ENCODE measurements at regions not wholly inside any gene's neighbourhood (a gene's known extent, or its start where the extent isn't known, plus 50 kb on each side); places are given as distances from the start of the nearest gene placed in this dataset.

- no peak for DNase-seq
- H3K27ac Mint-ChIP-seq: no peak overlapping the region
- H3K4me3 Mint-ChIP-seq: no peak overlapping the region
- ChIA-PET POLR2A (no interaction called here), CTCF (no interaction called here)
- H3K9me3 Mint-ChIP-seq: no peaks in the 10 kb centered on the region
- H3K27me3 Mint-ChIP-seq: no peaks in the 10 kb centered on the region
- H3K4me1 Mint-ChIP-seq: no peaks in the 10 kb centered on the region
- no peaks in the 10 kb centered on the region for H3K36me3 Mint-ChIP-seq (ENCODE audit: low read depth)
Measured at GRCh38 chr5:23330726-23331125, 176.7 kb upstream of the PRDM9 start.

GRCh38 chr5:23319901-23320300 is 187.5 kb upstream of the PRDM9 start:
- Mint-ChIP-seq H3K9me3 (peaks cover 22% of the 10 kb centered on the region), H3K36me3 (ENCODE audit: low read depth) (no peaks in the 10 kb centered on the region), H3K4me3 (no peak overlapping the region), H3K27ac (no peak overlapping the region), H3K27me3 (no peaks in the 10 kb centered on the region), H3K4me1 (no peaks in the 10 kb centered on the region)
- no peak for DNase-seq
- ChIA-PET CTCF (no interaction called here), POLR2A (no interaction called here)

- CTCF ChIA-PET: no interaction called here
- Mint-ChIP-seq H3K27me3 (no peaks in the 10 kb centered on the region), H3K4me3 (no peak overlapping the region), H3K36me3 (ENCODE audit: low read depth) (no peaks in the 10 kb centered on the region), H3K27ac (no peak overlapping the region), H3K9me3 (peaks cover 22% of the 10 kb centered on the region), H3K4me1 (no peaks in the 10 kb centered on the region)
- POLR2A ChIA-PET: no interaction called here
- no peak for DNase-seq
Measured at GRCh38 chr5:23318960-23319359, 188.4 kb upstream of the PRDM9 start.

DNA sequence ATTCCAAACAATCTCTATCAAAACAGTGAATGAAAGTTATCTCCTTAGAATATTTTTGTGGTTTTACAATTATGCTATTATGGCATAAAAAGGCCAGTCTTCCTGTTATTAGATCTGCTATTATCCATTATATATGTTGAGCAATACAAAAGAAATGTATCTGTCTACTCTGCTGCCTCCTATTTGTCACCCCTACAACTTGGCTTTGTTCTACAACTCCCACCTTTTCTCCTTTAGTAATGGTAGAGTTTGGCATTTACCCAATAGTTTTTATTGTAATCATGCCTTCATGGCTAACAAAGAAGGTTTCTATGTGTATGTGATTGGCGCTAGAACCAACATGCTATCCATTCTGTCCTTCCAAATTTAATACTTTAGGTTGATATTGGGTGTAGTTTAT is 189.2 kb upstream of the PRDM9 start:
- CTCF ChIA-PET: no interaction called here
- Mint-ChIP-seq H3K36me3 (ENCODE audit: low read depth) (no peaks in the 10 kb centered on the region), H3K4me3 (no peak overlapping the region), H3K27ac (no peak overlapping the region), H3K27me3 (no peaks in the 10 kb centered on the region), H3K9me3 (peaks cover 19% of the 10 kb centered on the region), H3K4me1 (no peaks in the 10 kb centered on the region)
- DNase-seq: no peak
- POLR2A ChIA-PET: no interaction called here

GRCh38 chr5:23316060-23316591 is 191.3 kb upstream of the PRDM9 start:
- no peaks in the 10 kb centered on the region for H3K36me3 Mint-ChIP-seq (ENCODE audit: low read depth)
- no peaks in the 10 kb centered on the region for H3K4me1 Mint-ChIP-seq
- H3K27me3 Mint-ChIP-seq: no peaks in the 10 kb centered on the region
- CTCF ChIA-PET: no interaction called here
- H3K9me3 Mint-ChIP-seq: peaks cover 13% of the 10 kb centered on the region
- POLR2A ChIA-PET: no interaction called here
- H3K4me3 Mint-ChIP-seq: no peak overlapping the region
- H3K27ac Mint-ChIP-seq: no peak overlapping the region
- no peak for DNase-seq

DNA sequence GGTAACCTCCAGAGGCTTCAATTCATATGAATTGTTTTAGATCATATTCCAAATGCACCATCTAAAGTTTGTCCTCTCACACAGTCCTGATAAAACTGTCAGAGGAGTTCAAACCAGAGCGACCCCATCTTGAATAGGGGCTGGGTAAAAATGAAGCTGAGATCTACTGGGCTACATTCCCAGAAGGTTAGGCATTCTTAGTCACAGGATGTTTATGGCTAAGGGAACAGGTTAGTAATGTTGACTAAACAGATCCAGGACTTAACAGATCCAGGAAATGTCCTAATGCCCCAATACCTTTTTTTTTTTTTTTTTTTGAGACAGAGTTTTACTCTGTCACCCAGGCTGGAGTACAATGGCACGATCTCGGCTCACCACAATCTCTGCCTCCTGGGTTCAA is 192.6 kb upstream of the PRDM9 start:
- H3K9me3 Mint-ChIP-seq: peaks cover 11% of the 10 kb centered on the region
- no peak overlapping the region for H3K4me3 Mint-ChIP-seq
- DNase-seq: no peak
- no peaks in the 10 kb centered on the region for H3K36me3 Mint-ChIP-seq (ENCODE audit: low read depth)
- ChIA-PET POLR2A (no interaction called here), CTCF (no interaction called here)
- no peaks in the 10 kb centered on the region for H3K4me1 Mint-ChIP-seq
- no peaks in the 10 kb centered on the region for H3K27me3 Mint-ChIP-seq
- no peak overlapping the region for H3K27ac Mint-ChIP-seq

DNA sequence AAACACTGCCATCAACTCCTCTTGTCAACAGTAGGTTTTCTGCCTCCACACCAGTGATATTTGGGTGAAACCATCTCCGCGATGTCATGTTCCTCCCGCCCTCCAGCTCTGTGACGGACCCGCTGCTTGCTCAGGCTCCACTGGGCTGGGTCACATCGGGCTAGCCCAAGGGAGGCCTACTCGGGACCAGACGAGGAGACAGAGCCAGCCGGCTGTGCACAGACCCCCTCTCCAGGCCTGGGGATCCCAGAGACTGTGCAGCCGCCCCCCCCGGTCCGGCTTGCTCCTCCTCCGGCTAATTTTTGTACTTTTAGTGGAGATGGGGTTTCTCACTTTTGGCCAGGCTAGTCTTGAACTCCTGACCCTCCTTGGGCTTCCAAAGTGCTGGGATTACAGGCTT is 202.4 kb upstream of the PRDM9 start:
- no peak overlapping the region for H3K4me3 Mint-ChIP-seq
- peaks cover 14% of the 10 kb centered on the region for H3K9me3 Mint-ChIP-seq
- ChIA-PET POLR2A (no interaction called here), CTCF (no interaction called here)
- no peaks in the 10 kb centered on the region for H3K4me1 Mint-ChIP-seq
- no peaks in the 10 kb centered on the region for H3K27me3 Mint-ChIP-seq
- no peaks in the 10 kb centered on the region for H3K36me3 Mint-ChIP-seq (ENCODE audit: low read depth)
- no peak for DNase-seq
- no peak overlapping the region for H3K27ac Mint-ChIP-seq

- POLR2A ChIA-PET: no interaction called here
- CTCF ChIA-PET: no interaction called here
- no peak for DNase-seq
- Mint-ChIP-seq H3K36me3 (ENCODE audit: low read depth) (no peaks in the 10 kb centered on the region), H3K27ac (no peak overlapping the region), H3K9me3 (peaks cover 14% of the 10 kb centered on the region), H3K4me3 (no peak overlapping the region), H3K27me3 (no peaks in the 10 kb centered on the region), H3K4me1 (no peaks in the 10 kb centered on the region)
Measured at GRCh38 chr5:23303836-23304235, 203.6 kb upstream of the PRDM9 start.

- peaks cover 14% of the 10 kb centered on the region for H3K9me3 Mint-ChIP-seq
- no peak for DNase-seq
- H3K4me3 Mint-ChIP-seq: no peak overlapping the region
- no peak overlapping the region for H3K27ac Mint-ChIP-seq
- CTCF ChIA-PET: no interaction called here
- H3K4me1 Mint-ChIP-seq: no peaks in the 10 kb centered on the region
- H3K27me3 Mint-ChIP-seq: no peaks in the 10 kb centered on the region
- no peaks in the 10 kb centered on the region for H3K36me3 Mint-ChIP-seq (ENCODE audit: low read depth)
- POLR2A ChIA-PET: no interaction called here
Measured at GRCh38 chr5:23303435-23303834, 204.0 kb upstream of the PRDM9 start.

DNA sequence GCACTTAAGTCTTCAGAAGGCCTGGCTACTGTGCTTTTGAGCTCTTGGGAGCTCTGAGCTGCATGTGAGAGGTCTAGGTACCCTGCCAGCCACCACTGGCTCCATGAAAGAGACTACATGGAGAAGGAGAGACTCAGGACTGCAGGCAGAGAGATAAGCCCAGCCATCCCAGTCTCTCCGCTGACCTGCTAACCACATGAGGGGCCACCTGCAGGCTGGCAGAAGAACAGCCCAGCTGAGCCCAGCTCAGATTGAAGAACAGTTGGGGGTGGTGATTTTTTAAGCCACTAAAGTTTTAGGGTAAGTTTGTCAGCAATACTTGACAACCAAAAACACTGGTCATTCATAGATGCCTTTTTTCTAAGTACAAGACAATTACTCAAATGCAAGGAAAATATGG is 205.0 kb upstream of the PRDM9 start:
- no peak for DNase-seq
- no peaks in the 10 kb centered on the region for H3K27me3 Mint-ChIP-seq
- H3K4me1 Mint-ChIP-seq: no peaks in the 10 kb centered on the region
- CTCF ChIA-PET: no interaction called here
- POLR2A ChIA-PET: no interaction called here
- no peak overlapping the region for H3K4me3 Mint-ChIP-seq
- H3K9me3 Mint-ChIP-seq: peaks cover 14% of the 10 kb centered on the region
- no peaks in the 10 kb centered on the region for H3K36me3 Mint-ChIP-seq (ENCODE audit: low read depth)
- no peak overlapping the region for H3K27ac Mint-ChIP-seq

DNA sequence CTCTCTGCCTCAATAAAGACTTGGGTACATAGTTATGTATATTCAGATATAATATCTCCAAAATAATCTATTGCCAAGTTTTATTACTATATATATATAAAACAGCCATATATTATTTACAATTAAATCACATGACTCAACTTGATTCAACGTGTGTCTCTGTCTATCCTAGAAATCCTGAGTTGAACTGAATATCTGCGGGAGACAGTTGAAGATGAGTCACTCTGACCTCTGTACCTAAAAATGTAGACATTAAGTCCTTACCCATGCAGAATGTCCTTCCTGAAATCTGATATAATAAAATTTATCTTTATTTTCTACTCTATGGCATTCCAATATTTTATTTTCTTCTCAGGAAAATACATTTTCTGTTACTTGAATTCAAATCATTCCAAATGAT is 218.2 kb upstream of the PRDM9 start:
- ChIA-PET POLR2A (no interaction called here), CTCF (no interaction called here)
- Mint-ChIP-seq H3K27me3 (no peaks in the 10 kb centered on the region), H3K27ac (no peak overlapping the region), H3K9me3 (peaks cover 6% of the 10 kb centered on the region), H3K4me3 (no peak overlapping the region), H3K36me3 (ENCODE audit: low read depth) (no peaks in the 10 kb centered on the region), H3K4me1 (no peaks in the 10 kb centered on the region)
- no peak for DNase-seq

DNA sequence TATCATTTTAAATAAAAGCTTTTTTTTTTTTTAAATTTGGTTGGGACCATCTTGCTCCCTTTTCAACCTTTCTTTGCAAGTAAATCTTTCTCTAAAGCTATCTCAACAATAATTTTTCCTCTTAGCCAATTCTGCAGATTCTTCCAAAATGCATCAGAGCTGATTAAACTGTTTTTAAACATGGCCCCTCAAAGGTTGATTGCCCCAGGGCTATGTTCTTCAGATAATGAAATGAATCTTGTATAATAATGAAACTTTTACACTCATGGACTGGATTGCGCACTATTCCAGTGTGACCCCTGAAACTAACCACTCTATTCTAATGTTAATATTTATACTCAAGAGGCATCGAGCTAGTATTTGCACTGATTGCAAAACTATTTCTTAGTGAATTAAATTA is 222.8 kb upstream of the PRDM9 start:
- Mint-ChIP-seq H3K27me3 (no peaks in the 10 kb centered on the region), H3K9me3 (no peaks in the 10 kb centered on the region), H3K27ac (no peak overlapping the region), H3K4me3 (no peak overlapping the region), H3K4me1 (no peaks in the 10 kb centered on the region), H3K36me3 (ENCODE audit: low read depth) (no peaks in the 10 kb centered on the region)
- ChIA-PET POLR2A (no interaction called here), CTCF (no interaction called here)
- no peak for DNase-seq

GRCh38 chr5:23274171-23274570 is 233.2 kb upstream of the PRDM9 start:
- no peak for DNase-seq
- H3K27ac Mint-ChIP-seq: no peak overlapping the region
- H3K9me3 Mint-ChIP-seq: peaks cover 21% of the 10 kb centered on the region
- CTCF ChIA-PET: no interaction called here
- H3K27me3 Mint-ChIP-seq: no peaks in the 10 kb centered on the region
- no peak overlapping the region for H3K4me3 Mint-ChIP-seq
- H3K4me1 Mint-ChIP-seq: no peaks in the 10 kb centered on the region
- POLR2A ChIA-PET: no interaction called here
- no peaks in the 10 kb centered on the region for H3K36me3 Mint-ChIP-seq (ENCODE audit: low read depth)

DNA sequence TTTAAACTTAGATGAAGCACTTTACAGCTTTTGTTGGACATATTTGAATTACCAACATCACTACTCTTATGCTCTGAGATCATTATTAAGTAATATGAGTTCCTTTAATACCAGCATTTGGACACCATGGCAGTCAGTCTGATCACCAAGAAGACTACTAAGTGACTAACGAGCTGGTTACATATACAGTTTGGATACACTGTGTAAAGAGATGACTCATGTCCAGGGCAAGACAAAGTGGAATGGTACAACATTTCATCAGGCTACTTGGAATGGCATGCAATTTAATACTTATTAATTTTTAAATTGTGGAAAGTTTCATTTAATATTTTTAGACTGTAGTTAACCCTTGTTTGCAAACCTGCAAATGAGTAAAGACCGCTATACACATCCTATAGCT is 237.4 kb upstream of the PRDM9 start:
- H3K9me3 Mint-ChIP-seq: peaks cover 9% of the 10 kb centered on the region
- H3K4me1 Mint-ChIP-seq: no peaks in the 10 kb centered on the region
- POLR2A ChIA-PET: no interaction called here
- no peak overlapping the region for H3K4me3 Mint-ChIP-seq
- CTCF ChIA-PET: no interaction called here
- H3K27ac Mint-ChIP-seq: no peak overlapping the region
- H3K36me3 Mint-ChIP-seq (ENCODE audit: low read depth): no peaks in the 10 kb centered on the region
- H3K27me3 Mint-ChIP-seq: no peaks in the 10 kb centered on the region
- DNase-seq: no peak

DNA sequence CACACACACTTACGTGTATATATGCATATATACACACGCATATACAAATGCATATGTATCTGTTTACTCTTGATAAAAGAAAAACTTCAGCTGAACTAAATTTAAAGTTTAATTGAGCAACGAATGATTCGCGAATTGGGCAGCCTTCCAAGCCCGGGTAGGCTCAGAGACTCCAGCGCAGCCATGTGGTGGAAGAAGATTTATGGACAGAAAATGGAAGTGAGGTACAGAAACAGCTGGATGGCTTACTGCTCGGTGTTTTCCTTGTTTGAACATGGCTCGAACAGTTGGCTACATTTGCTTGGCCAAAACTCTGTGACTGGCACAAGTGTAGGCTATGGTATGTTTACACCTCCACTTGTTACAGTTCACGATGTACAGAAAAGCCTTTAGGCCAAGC is 239.3 kb upstream of the PRDM9 start:
- Mint-ChIP-seq H3K27me3 (no peaks in the 10 kb centered on the region), H3K27ac (no peak overlapping the region), H3K36me3 (ENCODE audit: low read depth) (no peaks in the 10 kb centered on the region), H3K4me1 (no peaks in the 10 kb centered on the region), H3K4me3 (no peak overlapping the region), H3K9me3 (peaks cover 2% of the 10 kb centered on the region)
- ChIA-PET CTCF (no interaction called here), POLR2A (no interaction called here)
- DNase-seq: no peak
